Thyroid gland (tissue), 4 donors: ENCODE measurements at regions not wholly inside any gene's neighbourhood (a gene's known extent, or its start where the extent isn't known, plus 50 kb on each side); places are given as distances from the start of the nearest gene placed in this dataset.

ENCODE experiments used
- CTCF ChIP-seq, 6 experiments: fragments of 200-600 bp in 3 of 6; fragments of 450-650 bp in 3 of 6; sonication (generic) in 3 of 6; IDR thresholded peaks; one replicate each; pipeline ENCODE4 v1.5.1; 2016 to 2019; ENCODE audit warnings: antibody characterized with exemption in 6 of 6, mild to moderate bottlenecking in 2 of 6, inconsistent platforms in 1 of 6, moderate library complexity in 1 of 6
- POLR2A ChIP-seq, 2 donors: fragments of 450-650 bp; IDR thresholded peaks; one replicate each; pipeline ENCODE4 v1.6.1; 2017; ENCODE audit warnings: antibody characterized with exemption in 2 of 2, mild to moderate bottlenecking in 2 of 2, moderate library complexity in 1 of 2

GRCh38 chr4:4770610-4771009 is 88.9 kb upstream of the MSX1 start:
- TF ChIP-seq CTCF (IDR thresholded peaks at IDR 0.05): no peak
- no peak for TF ChIP-seq POLR2A (IDR thresholded peaks at IDR 0.05)
